ENCODE measurements at regions not wholly inside any gene's neighbourhood (a gene's known extent, or its start where the extent isn't known, plus 50 kb on each side); places are given as distances from the start of the nearest gene placed in this dataset.

DNA sequence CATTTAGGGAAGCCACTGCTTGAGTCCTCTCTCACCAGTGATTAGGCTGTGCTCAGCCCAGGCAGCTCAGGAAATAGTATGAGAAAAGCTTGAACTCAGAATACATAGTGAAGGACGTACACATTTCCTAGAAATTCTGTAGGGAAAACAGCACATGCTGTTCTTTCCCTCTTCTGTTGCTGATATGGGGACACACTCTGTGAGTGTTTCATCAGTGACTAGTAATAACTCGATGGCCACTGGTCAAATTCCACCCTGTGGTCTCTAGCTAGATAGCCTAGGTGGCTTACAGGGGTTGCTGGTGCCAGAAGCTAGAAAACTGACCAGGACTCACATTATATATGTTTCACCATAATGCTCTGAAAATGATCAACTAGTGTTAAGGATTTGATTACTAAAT lies 259.8 kb upstream of the SOX4 start:
- H3K4me1 Mint-ChIP-seq: peaks cover 26% of the 10 kb centered on the region
- H3K27me3 Mint-ChIP-seq (ENCODE audit: low read depth): no peaks in the 10 kb centered on the region
- TF ChIP-seq, protein P1, sequence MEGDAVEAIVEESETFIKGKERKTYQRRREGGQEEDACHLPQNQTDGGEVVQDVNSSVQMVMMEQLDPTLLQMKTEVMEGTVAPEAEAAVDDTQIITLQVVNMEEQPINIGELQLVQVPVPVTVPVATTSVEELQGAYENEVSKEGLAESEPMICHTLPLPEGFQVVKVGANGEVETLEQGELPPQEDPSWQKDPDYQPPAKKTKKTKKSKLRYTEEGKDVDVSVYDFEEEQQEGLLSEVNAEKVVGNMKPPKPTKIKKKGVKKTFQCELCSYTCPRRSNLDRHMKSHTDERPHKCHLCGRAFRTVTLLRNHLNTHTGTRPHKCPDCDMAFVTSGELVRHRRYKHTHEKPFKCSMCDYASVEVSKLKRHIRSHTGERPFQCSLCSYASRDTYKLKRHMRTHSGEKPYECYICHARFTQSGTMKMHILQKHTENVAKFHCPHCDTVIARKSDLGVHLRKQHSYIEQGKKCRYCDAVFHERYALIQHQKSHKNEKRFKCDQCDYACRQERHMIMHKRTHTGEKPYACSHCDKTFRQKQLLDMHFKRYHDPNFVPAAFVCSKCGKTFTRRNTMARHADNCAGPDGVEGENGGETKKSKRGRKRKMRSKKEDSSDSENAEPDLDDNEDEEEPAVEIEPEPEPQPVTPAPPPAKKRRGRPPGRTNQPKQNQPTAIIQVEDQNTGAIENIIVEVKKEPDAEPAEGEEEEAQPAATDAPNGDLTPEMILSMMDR (IDR thresholded peaks at IDR 0.05; ENCODE audit: unreplicated experiment): no peak
- no peak for DNase-seq (ENCODE audit: low spot score in 2 of 2, unreplicated experiment in 2 of 2)
- peaks cover 16% of the 10 kb centered on the region for H3K9me3 Mint-ChIP-seq
- no peak overlapping the region for H3K27ac Mint-ChIP-seq
- no peak overlapping the region for H3K4me3 Mint-ChIP-seq
- peaks cover 3% of the 10 kb centered on the region for H3K36me3 Mint-ChIP-seq

- Mint-ChIP-seq H3K27ac (no peak overlapping the region), H3K27me3 (ENCODE audit: low read depth) (no peaks in the 10 kb centered on the region)
Observed at GRCh38 chr6:21334651-21335050, 258.9 kb upstream of the SOX4 start.

DNA sequence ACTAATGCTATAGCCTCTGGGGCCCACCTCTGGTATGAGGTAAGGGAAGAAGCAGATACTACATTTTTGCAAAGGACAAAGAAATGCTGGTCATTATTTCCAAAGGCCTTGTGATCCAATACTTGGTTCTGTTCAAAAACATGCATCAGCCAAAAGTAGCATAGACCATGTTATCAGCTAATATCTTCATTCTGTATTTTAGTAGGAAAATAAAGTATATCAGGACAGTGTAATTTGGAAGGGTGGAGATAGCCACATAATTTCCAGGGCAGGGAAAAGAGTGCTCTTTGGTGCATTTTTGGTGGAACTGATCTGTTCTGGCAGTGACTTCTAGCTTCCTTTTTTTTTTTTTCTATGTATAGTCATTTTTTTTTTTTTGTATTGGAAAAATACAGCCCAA lies 258.0 kb upstream of the SOX4 start:
- H3K4me3 Mint-ChIP-seq: no peak overlapping the region
- H3K4me1 Mint-ChIP-seq: peaks cover 18% of the 10 kb centered on the region
- no peaks in the 10 kb centered on the region for H3K27me3 Mint-ChIP-seq (ENCODE audit: low read depth)
- TF ChIP-seq, protein P1 (IDR thresholded peaks at IDR 0.05; ENCODE audit: unreplicated experiment): no peak
- DNase-seq (ENCODE audit: low spot score in 2 of 2, unreplicated experiment in 2 of 2): no peak
- peak overlapping the region; percentile 3 for H3K27ac Mint-ChIP-seq
- H3K36me3 Mint-ChIP-seq: peaks cover 3% of the 10 kb centered on the region
- H3K9me3 Mint-ChIP-seq: peaks cover 16% of the 10 kb centered on the region

More at GRCh38 chr6:21334651-21335050, 258.9 kb upstream of the SOX4 start:
- DNase-seq (ENCODE audit: low spot score in 2 of 2, unreplicated experiment in 2 of 2): no peak
- TF ChIP-seq, protein P1 (IDR thresholded peaks at IDR 0.05; ENCODE audit: unreplicated experiment): no peak
- Mint-ChIP-seq H3K4me3 (no peak overlapping the region), H3K36me3 (peaks cover 3% of the 10 kb centered on the region), H3K9me3 (peaks cover 16% of the 10 kb centered on the region), H3K4me1 (peaks cover 19% of the 10 kb centered on the region)

- no peak for DNase-seq (ENCODE audit: low spot score in 2 of 2, unreplicated experiment in 2 of 2)
- TF ChIP-seq, protein P1 (IDR thresholded peaks at IDR 0.05; ENCODE audit: unreplicated experiment): no peak
- Mint-ChIP-seq H3K4me3 (no peak overlapping the region), H3K27ac (no peak overlapping the region), H3K9me3 (peaks cover 16% of the 10 kb centered on the region), H3K36me3 (peaks cover 3% of the 10 kb centered on the region), H3K27me3 (ENCODE audit: low read depth) (no peaks in the 10 kb centered on the region), H3K4me1 (peaks cover 23% of the 10 kb centered on the region)
Observed at GRCh38 chr6:21337263-21337662, 256.3 kb upstream of the SOX4 start.

GRCh38 chr6:21340573-21340972 lies 253.0 kb upstream of the SOX4 start:
- no peak overlapping the region for H3K27ac Mint-ChIP-seq
- H3K4me3 Mint-ChIP-seq: no peak overlapping the region
- TF ChIP-seq, protein P1 (IDR thresholded peaks at IDR 0.05; ENCODE audit: unreplicated experiment): no peak
- H3K9me3 Mint-ChIP-seq: peaks cover 32% of the 10 kb centered on the region
- H3K27me3 Mint-ChIP-seq (ENCODE audit: low read depth): no peaks in the 10 kb centered on the region
- peaks cover 6% of the 10 kb centered on the region for H3K36me3 Mint-ChIP-seq
- H3K4me1 Mint-ChIP-seq: peaks cover 17% of the 10 kb centered on the region
- DNase-seq (ENCODE audit: low spot score in 2 of 2, unreplicated experiment in 2 of 2): no peak

- H3K27me3 Mint-ChIP-seq (ENCODE audit: low read depth): no peaks in the 10 kb centered on the region
- H3K4me3 Mint-ChIP-seq: no peak overlapping the region
- peaks cover 28% of the 10 kb centered on the region for H3K9me3 Mint-ChIP-seq
- TF ChIP-seq, protein P1 (IDR thresholded peaks at IDR 0.05; ENCODE audit: unreplicated experiment): no peak
- H3K36me3 Mint-ChIP-seq: peaks cover 6% of the 10 kb centered on the region
- DNase-seq (ENCODE audit: low spot score in 2 of 2, unreplicated experiment in 2 of 2): no peak
- H3K27ac Mint-ChIP-seq: peak overlapping the region; percentile 34
- H3K4me1 Mint-ChIP-seq: peaks cover 17% of the 10 kb centered on the region
Observed at GRCh38 chr6:21341910-21342309, 251.6 kb upstream of the SOX4 start.

Data from mesothelial cell of epicardium (in vitro differentiated cells).